ENCODE measurements at regions not wholly inside any gene's neighbourhood (a gene's known extent, or its start where the extent isn't known, plus 50 kb on each side); places are given as distances from the start of the nearest gene placed in this dataset.

- intact Hi-C loops (cut with DNase I): no loop called here
- H3K9me3 ChIP-seq: no peaks in the 10 kb centered on the region
- H3K36me3 ChIP-seq: no peaks in the 10 kb centered on the region
- DNase-seq (no peak), ATAC-seq (no peak)
- H3K4me3 ChIP-seq: no peak overlapping the region
- no peaks in the 10 kb centered on the region for H3K27me3 ChIP-seq
- H3K4me1 ChIP-seq: no peaks in the 10 kb centered on the region
- no peak for TF ChIP-seq CTCF (IDR thresholded peaks at IDR 0.05)
- H3K27ac ChIP-seq: no peak overlapping the region
Observed at GRCh38 chr1:198099755-198100154, 57.0 kb upstream of the NEK7 start.

- Histone ChIP-seq H3K27ac (no peak overlapping the region), H3K4me3 (no peak overlapping the region), H3K36me3 (no peaks in the 10 kb centered on the region), H3K27me3 (no peaks in the 10 kb centered on the region), H3K4me1 (no peaks in the 10 kb centered on the region), H3K9me3 (no peaks in the 10 kb centered on the region)
- ATAC-seq (no peak), DNase-seq (no peak)
- TF ChIP-seq CTCF (IDR thresholded peaks at IDR 0.05): no peak
- intact Hi-C loops (cut with DNase I): no loop called here
Observed at GRCh38 chr1:198101716-198102453, 54.9 kb upstream of the NEK7 start.

GRCh38 chr1:198102454-198102827 is 54.4 kb upstream of the NEK7 start:
- no peak overlapping the region for H3K27ac ChIP-seq
- intact Hi-C loops (cut with DNase I): no loop called here
- H3K4me3 ChIP-seq: no peak overlapping the region

GRCh38 chr1:198105185-198105584 is 51.6 kb upstream of the NEK7 start:
- DNase-seq: no peak
- ATAC-seq: no peak
- Histone ChIP-seq H3K27me3 (no peaks in the 10 kb centered on the region), H3K27ac (no peak overlapping the region), H3K4me1 (no peaks in the 10 kb centered on the region), H3K4me3 (no peak overlapping the region), H3K9me3 (no peaks in the 10 kb centered on the region), H3K36me3 (no peaks in the 10 kb centered on the region)
- TF ChIP-seq CTCF (IDR thresholded peaks at IDR 0.05): no peak
- intact Hi-C loops (cut with DNase I): no loop called here

More at GRCh38 chr1:198102454-198102827, 54.4 kb upstream of the NEK7 start:
- DNase-seq (no peak), ATAC-seq (no peak)
- H3K36me3 ChIP-seq: no peaks in the 10 kb centered on the region
- H3K9me3 ChIP-seq: no peaks in the 10 kb centered on the region
- no peaks in the 10 kb centered on the region for H3K27me3 ChIP-seq
- TF ChIP-seq CTCF (IDR thresholded peaks at IDR 0.05): no peak
- no peaks in the 10 kb centered on the region for H3K4me1 ChIP-seq

- intact Hi-C loops (cut with DNase I): no loop called here
- ATAC-seq (no peak), DNase-seq (no peak)
- Histone ChIP-seq H3K27me3 (no peaks in the 10 kb centered on the region), H3K36me3 (no peaks in the 10 kb centered on the region), H3K27ac (no peak overlapping the region), H3K4me1 (no peaks in the 10 kb centered on the region), H3K9me3 (no peaks in the 10 kb centered on the region), H3K4me3 (no peak overlapping the region)
- no peak for TF ChIP-seq CTCF (IDR thresholded peaks at IDR 0.05)
Observed at GRCh38 chr1:198106011-198106410, 50.8 kb upstream of the NEK7 start.

Data from upper lobe of right lung (tissue), 1 donor.